Adrenal gland (tissue), 5 donors: ENCODE measurements at regions not wholly inside any gene's neighbourhood (a gene's known extent, or its start where the extent isn't known, plus 50 kb on each side); places are given as distances from the start of the nearest gene placed in this dataset.

ENCODE experiments used
- CTCF ChIP-seq, 6 experiments: fragments of 450-650 bp in 4 of 6; fragments of 200-600 bp in 2 of 6; sonication (generic) in 1 of 6; IDR thresholded peaks; 1 replicate in 5 of 6; 2 replicates in 1 of 6; pipeline versions ENCODE4 v1.5.1 to v1.8.0; 2016 to 2021; ENCODE audit warnings: antibody characterized with exemption in 6 of 6, mild to moderate bottlenecking in 2 of 6, moderate library complexity in 1 of 6
- POLR2A ChIP-seq, 2 donors: fragments of 450-650 bp; IDR thresholded peaks; one replicate each; pipeline ENCODE4 v1.6.1; 2017; ENCODE audit warnings: antibody characterized with exemption in 2 of 2, mild to moderate bottlenecking in 2 of 2, moderate library complexity in 1 of 2
- donor health status: DM: no; HTN: no; CAD: no.

- TF ChIP-seq CTCF (IDR thresholded peaks at IDR 0.05) (no peak), POLR2A (IDR thresholded peaks at IDR 0.05) (no peak)
Observed at GRCh38 chr14:26143057-26143456, 454.8 kb downstream of the NOVA1 start.
